ENCODE measurements at regions not wholly inside any gene's neighbourhood (a gene's known extent, or its start where the extent isn't known, plus 50 kb on each side); places are given as distances from the start of the nearest gene placed in this dataset.

GRCh38 chr10:47167591-47167990 is 132.4 kb upstream of the GDF10 start:
- WGBS, 2 donors = 60 to 73% methylated on average over 2 of the region's 2 CpGs
- intact Hi-C loops (cut with DNase I) = no loop called here
- TF ChIP-seq CTCF (IDR thresholded peaks at IDR 0.05) (no peak), POLR2A (IDR thresholded peaks at IDR 0.05) (no peak)

GRCh38 chr10:47169581-47169980 is 130.4 kb upstream of the GDF10 start:
- TF ChIP-seq CTCF (IDR thresholded peaks at IDR 0.05) (no peak), POLR2A (IDR thresholded peaks at IDR 0.05) (no peak)
- Histone ChIP-seq H3K9me3 (no peaks in the 10 kb centered on the region), H3K4me3 (replicated peaks in 1 of 3) (no peak overlapping the region), H3K27ac (no peak overlapping the region), H3K27me3 (no peaks in the 10 kb centered on the region), H3K36me3 (no peaks in the 10 kb centered on the region), H3K4me1 (peaks cover 12 to 19% of the 10 kb centered on the region in 2 donors)
- WGBS, 2 donors = 69 to 75% methylated on average over 1 of the region's 1 CpG
- DNase-seq = no peak
- intact Hi-C loops (cut with DNase I) = no loop called here

More at GRCh38 chr10:47167591-47167990, 132.4 kb upstream of the GDF10 start:
- H3K27me3 ChIP-seq = no peaks in the 10 kb centered on the region
- H3K27ac ChIP-seq = no peak overlapping the region
- H3K36me3 ChIP-seq = no peaks in the 10 kb centered on the region
- H3K4me3 ChIP-seq (replicated peaks in 1 of 3) = no peak overlapping the region
- H3K9me3 ChIP-seq = no peaks in the 10 kb centered on the region
- no peak for DNase-seq
- H3K4me1 ChIP-seq = peaks cover 12 to 19% of the 10 kb centered on the region in 2 donors

GRCh38 chr10:47173929-47174442 is 126.0 kb upstream of the GDF10 start:
- TF ChIP-seq CTCF (IDR thresholded peaks at IDR 0.05) = no peak
- no peak for TF ChIP-seq POLR2A (IDR thresholded peaks at IDR 0.05)
- Histone ChIP-seq H3K4me3 (replicated peaks in 1 of 3) (no peak overlapping the region), H3K9me3 (no peaks in the 10 kb centered on the region), H3K4me1 (no peaks in the 10 kb centered on the region), H3K36me3 (no peaks in the 10 kb centered on the region), H3K27ac (no peak overlapping the region), H3K27me3 (no peaks in the 10 kb centered on the region)
- intact Hi-C loops (cut with DNase I) = no loop called here
- DNase-seq = no peak
- WGBS, 2 donors = 62 to 69% methylated on average over 6 of the region's 6 CpGs

- intact Hi-C loops (cut with DNase I) = no loop called here
- H3K4me1 ChIP-seq = no peaks in the 10 kb centered on the region
- no peaks in the 10 kb centered on the region for H3K27me3 ChIP-seq
- WGBS, 2 donors = 89% methylated on average over 15 of the region's 15 CpGs
- no peaks in the 10 kb centered on the region for H3K36me3 ChIP-seq
- TF ChIP-seq CTCF (IDR thresholded peaks at IDR 0.05) = no peak
- no peak for TF ChIP-seq POLR2A (IDR thresholded peaks at IDR 0.05)
- H3K9me3 ChIP-seq = no peaks in the 10 kb centered on the region
- no peak overlapping the region for H3K27ac ChIP-seq
- no peak for DNase-seq
- no peak overlapping the region for H3K4me3 ChIP-seq (replicated peaks in 1 of 3)
Observed at GRCh38 chr10:47175181-47176123, 124.5 kb upstream of the GDF10 start.

Data from thyroid gland (tissue), 4 donors.